OCI-LY1 (cell line): ENCODE measurements at regions not wholly inside any gene's neighbourhood (a gene's known extent, or its start where the extent isn't known, plus 50 kb on each side); places are given as distances from the start of the nearest gene placed in this dataset.

Source experiments
- H2AFZ ChIP-seq: fragments of 200-600 bp; sonication (generic), shearing (Covaris generic); 2 replicates; pipeline ENCODE4 v1.6.0; 2014; ENCODE audit warnings: antibody characterized with exemption, mild to moderate bottlenecking, low read length
- H3F3A ChIP-seq: fragments of 200-600 bp; sonication (generic), shearing (Covaris generic); 2 replicates; pipeline ENCODE4 v1.6.0; 2014; ENCODE audit warnings: mild to moderate bottlenecking, antibody characterized with exemption, low read length, moderate library complexity; ENCODE audit not compliant: insufficient read depth
- H3K27ac ChIP-seq: fragments of 200-600 bp; sonication (generic); 2 replicates; pipeline ENCODE4 v1.5.1; 2014; ENCODE audit warnings: low read length, mixed run types, mild to moderate bottlenecking, low read depth; ENCODE audit not compliant: poor library complexity, severe bottlenecking
- H3K27me3 ChIP-seq: fragments of 200-600 bp; sonication (generic); 2 replicates; pipeline ENCODE4 v1.6.0; 2014; ENCODE audit warnings: antibody characterized with exemption, mild to moderate bottlenecking, low read length, moderate library complexity; ENCODE audit not compliant: insufficient read depth
- H3K36me3 ChIP-seq: fragments of 200-600 bp; sonication (generic); 2 replicates; pipeline ENCODE4 v1.6.1; 2014; ENCODE audit warnings: mild to moderate bottlenecking, antibody characterized with exemption, low read length, moderate library complexity, mixed read lengths; ENCODE audit not compliant: insufficient read depth
- H3K4me1 ChIP-seq: fragments of 200-600 bp; sonication (generic); 2 replicates; pipeline ENCODE4 v1.5.1; 2014; ENCODE audit warnings: mild to moderate bottlenecking, low read length, moderate library complexity; ENCODE audit not compliant: insufficient read depth, severe bottlenecking
- H3K4me2 ChIP-seq: fragments of 200-600 bp; sonication (generic), shearing (Covaris generic); 2 replicates; pipeline ENCODE4 v1.6.1; 2014; ENCODE audit warnings: low read length
- H3K4me3 ChIP-seq: fragments of 200-600 bp; sonication (generic); 2 replicates; pipeline ENCODE4 v1.5.1; 2014; ENCODE audit warnings: low read length, low read depth, mild to moderate bottlenecking, mixed read lengths; ENCODE audit not compliant: poor library complexity, severe bottlenecking
- H3K79me2 ChIP-seq: fragments of 200-600 bp; shearing (Covaris generic); 2 replicates; pipeline ENCODE4 v1.6.1; 2016; ENCODE audit warnings: mixed run types, low read length, mixed read lengths; ENCODE audit not compliant: insufficient read depth
- H3K9ac ChIP-seq: fragments of 200-600 bp; sonication (generic), shearing (Covaris generic); 2 replicates; pipeline ENCODE4 v1.6.1; 2014; ENCODE audit warnings: mild to moderate bottlenecking, low read length, mixed read lengths
- H3K9me2 ChIP-seq: fragments of 200-600 bp; sonication (generic), shearing (Covaris generic); 2 replicates; pipeline ENCODE4 v1.6.1; 2014; ENCODE audit warnings: low read depth, mild to moderate bottlenecking, low read length, mixed read lengths
- H3K9me3 ChIP-seq: fragments of 200-600 bp; shearing (Covaris generic); 2 replicates; pipeline ENCODE4 v1.6.1; 2014; ENCODE audit warnings: low read length, mixed read lengths
- H4K20me1 ChIP-seq: fragments of 200-600 bp; sonication (generic), shearing (Covaris generic); 2 replicates; pipeline ENCODE4 v1.6.0; 2016; ENCODE audit warnings: mild to moderate bottlenecking, low read length; ENCODE audit not compliant: insufficient read depth
- CTCF ChIP-seq: fragments of 200-600 bp; sonication (generic), shearing (Covaris generic); IDR thresholded peaks from 2 replicates; pipeline ENCODE4 v1.5.1; 2017; ENCODE audit warnings: mild to moderate bottlenecking, antibody characterized with exemption, low read length, moderate library complexity, mixed read lengths
- EZH2 ChIP-seq: fragments of 200-600 bp; sonication (generic), shearing (Covaris generic); IDR thresholded peaks from 2 replicates; pipeline ENCODE4 v1.8.0; 2017; ENCODE audit warnings: borderline replicate concordance, mixed run types, mild to moderate bottlenecking, antibody characterized with exemption, low read length, moderate library complexity, mixed read lengths

- Histone ChIP-seq H3K4me2 (no peak overlapping the region), H3K79me2 (no peaks in the 10 kb centered on the region), H3K9ac (no peak overlapping the region), H3K9me3 (no peaks in the 10 kb centered on the region), H3K4me3 (no peak overlapping the region), H3K9me2 (no peaks in the 10 kb centered on the region), H2AFZ (no peak overlapping the region), H3K27me3 (no peaks in the 10 kb centered on the region), H3F3A (no peaks in the 10 kb centered on the region), H3K27ac (no peak overlapping the region), H4K20me1 (no peaks in the 10 kb centered on the region), H3K36me3 (no peaks in the 10 kb centered on the region), H3K4me1 (no peaks in the 10 kb centered on the region)
- TF ChIP-seq CTCF (no peak), EZH2 (no peak)
These were observed 875.4 kb downstream of the SORCS3 start for GRCh38 chr10:105516511-105516910.

GRCh38 chr10:105514106-105514505, 873.0 kb downstream of the SORCS3 start:
- no peaks in the 10 kb centered on the region for H3K9me2 ChIP-seq
- H3K27ac ChIP-seq: no peak overlapping the region
- no peaks in the 10 kb centered on the region for H3K79me2 ChIP-seq
- H3K4me2 ChIP-seq: no peak overlapping the region
- H3K4me1 ChIP-seq: no peaks in the 10 kb centered on the region
- no peaks in the 10 kb centered on the region for H3F3A ChIP-seq
- no peak overlapping the region for H3K9ac ChIP-seq
- no peaks in the 10 kb centered on the region for H3K9me3 ChIP-seq
- no peak overlapping the region for H3K4me3 ChIP-seq
- no peak overlapping the region for H2AFZ ChIP-seq
- H3K36me3 ChIP-seq: no peaks in the 10 kb centered on the region
- TF ChIP-seq CTCF (no peak), EZH2 (no peak)
- no peaks in the 10 kb centered on the region for H3K27me3 ChIP-seq
- H4K20me1 ChIP-seq: no peaks in the 10 kb centered on the region

GRCh38 chr10:105509517-105509916, 868.4 kb downstream of the SORCS3 start:
- H2AFZ ChIP-seq: no peak overlapping the region
- H3K4me2 ChIP-seq: no peak overlapping the region
- H3K9me2 ChIP-seq: no peaks in the 10 kb centered on the region
- H3K36me3 ChIP-seq: no peaks in the 10 kb centered on the region
- no peak overlapping the region for H3K9ac ChIP-seq
- H4K20me1 ChIP-seq: no peaks in the 10 kb centered on the region
- H3K27me3 ChIP-seq: no peaks in the 10 kb centered on the region
- no peaks in the 10 kb centered on the region for H3K4me1 ChIP-seq
- H3K4me3 ChIP-seq: no peak overlapping the region
- no peaks in the 10 kb centered on the region for H3F3A ChIP-seq
- no peaks in the 10 kb centered on the region for H3K9me3 ChIP-seq
- H3K79me2 ChIP-seq: no peaks in the 10 kb centered on the region
- TF ChIP-seq CTCF (no peak), EZH2 (no peak)
- H3K27ac ChIP-seq: no peak overlapping the region
